ENCODE measurements at regions not wholly inside any gene's neighbourhood (a gene's known extent, or its start where the extent isn't known, plus 50 kb on each side); places are given as distances from the start of the nearest gene placed in this dataset.
"Not testable (repeated sequence)": the region's sequence is repeated elsewhere in the genome, so short reads cannot be mapped to it uniquely, and the experiment has no call there.

GRCh38 chr5:24167806-24168205 lies 477.0 kb downstream of the CDH10 start:
- H3K9me3 ChIP-seq (ENCODE audit: insufficient read depth, low read depth, low read length) = no peaks in the 10 kb centered on the region
- no peaks in the 10 kb centered on the region for H4K20me1 ChIP-seq (ENCODE audit: insufficient read depth, low read length, poor library complexity, severe bottlenecking)
- H3K36me3 ChIP-seq (ENCODE audit: insufficient read depth, low read length) = no peaks in the 10 kb centered on the region
- H3F3A ChIP-seq (ENCODE audit: low read depth) = no peaks in the 10 kb centered on the region
- H3K4me3 ChIP-seq (ENCODE audit: low read length, poor library complexity, severe bottlenecking) = no peak overlapping the region
- no peak overlapping the region for H3K4me2 ChIP-seq (ENCODE audit: low read depth, low read length, poor library complexity, severe bottlenecking)
- H2AFZ ChIP-seq (ENCODE audit: low read length) = no peak overlapping the region
- no peaks in the 10 kb centered on the region for H3K9me2 ChIP-seq (replicated peaks; ENCODE audit: low read depth, low read length)
- H3K79me2 ChIP-seq (ENCODE audit: insufficient read depth, low read length) = no peaks in the 10 kb centered on the region
- no peak overlapping the region for H3K9ac ChIP-seq (ENCODE audit: low read depth, low read length, poor library complexity, severe bottlenecking)
- H3K27me3 ChIP-seq (ENCODE audit: insufficient read depth, low read length, poor library complexity, severe bottlenecking) = no peaks in the 10 kb centered on the region
- H3K4me1 ChIP-seq (ENCODE audit: insufficient read depth, low read length, poor library complexity, severe bottlenecking) = no peaks in the 10 kb centered on the region
- TF ChIP-seq EZH2phosphoT487 (IDR thresholded peaks at IDR 0.05; ENCODE audit: borderline replicate concordance) = no peak
- no peak for TF ChIP-seq CTCF (conservative IDR thresholded peaks at IDR 0.05; ENCODE audit: low read length)

GRCh38 chr5:24170026-24170425 lies 474.8 kb downstream of the CDH10 start:
- Histone ChIP-seq H3K9me2 (replicated peaks; ENCODE audit: low read depth, low read length) (no peaks in the 10 kb centered on the region), H3K79me2 (ENCODE audit: insufficient read depth, low read length) (no peaks in the 10 kb centered on the region), H3K9me3 (ENCODE audit: insufficient read depth, low read depth, low read length) (no peaks in the 10 kb centered on the region), H3F3A (ENCODE audit: low read depth) (no peaks in the 10 kb centered on the region), H2AFZ (ENCODE audit: low read length) (no peak overlapping the region), H3K9ac (ENCODE audit: low read depth, low read length, poor library complexity, severe bottlenecking) (no peak overlapping the region), H4K20me1 (ENCODE audit: insufficient read depth, low read length, poor library complexity, severe bottlenecking) (no peaks in the 10 kb centered on the region), H3K27me3 (ENCODE audit: insufficient read depth, low read length, poor library complexity, severe bottlenecking) (no peaks in the 10 kb centered on the region), H3K4me1 (ENCODE audit: insufficient read depth, low read length, poor library complexity, severe bottlenecking) (no peaks in the 10 kb centered on the region), H3K4me3 (ENCODE audit: low read length, poor library complexity, severe bottlenecking) (no peak overlapping the region), H3K4me2 (ENCODE audit: low read depth, low read length, poor library complexity, severe bottlenecking) (no peak overlapping the region), H3K36me3 (ENCODE audit: insufficient read depth, low read length) (no peaks in the 10 kb centered on the region)
- TF ChIP-seq CTCF (conservative IDR thresholded peaks at IDR 0.05; ENCODE audit: low read length) (no peak), EZH2phosphoT487 (IDR thresholded peaks at IDR 0.05; ENCODE audit: borderline replicate concordance) (no peak)

GRCh38 chr5:24170930-24171329 lies 473.8 kb downstream of the CDH10 start:
- H3K79me2 ChIP-seq (ENCODE audit: insufficient read depth, low read length); H4K20me1 ChIP-seq (ENCODE audit: insufficient read depth, low read length, poor library complexity, severe bottlenecking); H3K4me2 ChIP-seq (ENCODE audit: low read depth, low read length, poor library complexity, severe bottlenecking): not testable (repeated sequence)

GRCh38 chr5:24177821-24178220 lies 467.0 kb downstream of the CDH10 start:
- H2AFZ ChIP-seq (ENCODE audit: low read length) = no peak overlapping the region
- no peaks in the 10 kb centered on the region for H3K9me3 ChIP-seq (ENCODE audit: insufficient read depth, low read depth, low read length)
- H3K4me3 ChIP-seq (ENCODE audit: low read length, poor library complexity, severe bottlenecking) = no peak overlapping the region
- H3K4me1 ChIP-seq (ENCODE audit: insufficient read depth, low read length, poor library complexity, severe bottlenecking) = no peaks in the 10 kb centered on the region
- H4K20me1 ChIP-seq (ENCODE audit: insufficient read depth, low read length, poor library complexity, severe bottlenecking) = no peaks in the 10 kb centered on the region
- no peaks in the 10 kb centered on the region for H3K9me2 ChIP-seq (replicated peaks; ENCODE audit: low read depth, low read length)
- no peaks in the 10 kb centered on the region for H3K36me3 ChIP-seq (ENCODE audit: insufficient read depth, low read length)
- H3K27me3 ChIP-seq (ENCODE audit: insufficient read depth, low read length, poor library complexity, severe bottlenecking) = no peaks in the 10 kb centered on the region
- H3K79me2 ChIP-seq (ENCODE audit: insufficient read depth, low read length) = no peaks in the 10 kb centered on the region
- no peak overlapping the region for H3K4me2 ChIP-seq (ENCODE audit: low read depth, low read length, poor library complexity, severe bottlenecking)
- H3F3A ChIP-seq (ENCODE audit: low read depth) = no peaks in the 10 kb centered on the region
- no peak overlapping the region for H3K9ac ChIP-seq (ENCODE audit: low read depth, low read length, poor library complexity, severe bottlenecking)
- TF ChIP-seq CTCF (conservative IDR thresholded peaks at IDR 0.05; ENCODE audit: low read length) (no peak), EZH2phosphoT487 (IDR thresholded peaks at IDR 0.05; ENCODE audit: borderline replicate concordance) (no peak)

More at GRCh38 chr5:24170930-24171329, 473.8 kb downstream of the CDH10 start:
- H3K36me3 ChIP-seq (ENCODE audit: insufficient read depth, low read length); H3K4me3 ChIP-seq (ENCODE audit: low read length, poor library complexity, severe bottlenecking); H3K9me3 ChIP-seq (ENCODE audit: insufficient read depth, low read depth, low read length); H3F3A ChIP-seq (ENCODE audit: low read depth); H3K9me2 ChIP-seq (replicated peaks; ENCODE audit: low read depth, low read length); H3K4me1 ChIP-seq (ENCODE audit: insufficient read depth, low read length, poor library complexity, severe bottlenecking); H3K9ac ChIP-seq (ENCODE audit: low read depth, low read length, poor library complexity, severe bottlenecking); H2AFZ ChIP-seq (ENCODE audit: low read length); H3K27me3 ChIP-seq (ENCODE audit: insufficient read depth, low read length, poor library complexity, severe bottlenecking): not testable (repeated sequence)

All from Loucy (cell line).